HG02981 (cell line): ENCODE measurements at regions not wholly inside any gene's neighbourhood (a gene's known extent, or its start where the extent isn't known, plus 50 kb on each side); places are given as distances from the start of the nearest gene placed in this dataset.
"Not testable (repeated sequence)": the region's sequence is repeated elsewhere in the genome, so short reads cannot be mapped to it uniquely, and the experiment has no call there.

Experiments used
- ATAC-seq: cut with Tn5 transposase; IDR thresholded peaks from one replicate; pipeline ENCODE4 v1.9.1; 2021; ENCODE audit warnings: mild to moderate bottlenecking, moderate library complexity; ENCODE audit not compliant: unreplicated experiment

DNA sequence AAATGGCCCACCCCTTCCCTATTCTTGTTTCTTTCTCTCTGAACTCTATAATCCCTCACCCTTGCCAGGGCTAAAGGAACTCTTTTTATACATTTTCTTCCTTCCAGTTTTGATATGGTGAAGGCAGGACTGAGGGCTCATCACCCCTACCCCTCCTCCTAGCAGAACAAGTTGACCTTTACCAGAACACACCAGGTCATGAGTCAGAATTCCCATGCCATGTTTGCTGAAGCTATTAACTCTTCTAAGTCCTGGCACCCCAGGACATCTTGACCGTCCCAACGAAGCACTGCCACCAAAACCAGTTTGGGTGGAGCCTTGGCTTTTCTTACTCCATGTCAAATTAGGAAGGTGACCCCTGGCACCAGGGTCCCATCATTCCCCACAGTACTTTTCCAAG is 57.5 kb upstream of the DYNLT3 start:
- ATAC-seq, result no peak

GRCh38 chrX:37905436-37906147 is 58.2 kb upstream of the DYNLT3 start:
- ATAC-seq, result no peak

DNA sequence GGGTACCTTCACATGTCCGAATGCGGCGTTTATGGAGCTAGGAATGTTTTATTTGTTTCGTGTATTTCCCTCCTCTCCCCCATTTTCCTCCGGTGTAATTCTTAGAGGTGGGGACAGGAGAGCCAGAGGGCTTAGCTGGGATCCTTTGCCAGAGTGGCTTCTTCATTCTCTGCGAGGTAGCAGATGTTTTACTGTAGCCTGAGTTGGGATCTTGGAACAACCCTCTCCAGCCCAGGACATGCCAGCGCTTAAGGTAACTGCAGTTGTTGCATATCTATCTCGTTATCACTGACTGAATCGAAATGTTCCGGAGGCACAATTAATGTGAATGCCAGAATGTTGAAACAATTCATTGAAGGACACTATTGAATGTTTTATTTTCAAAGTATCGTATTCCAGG is 59.0 kb upstream of the DYNLT3 start:
- ATAC-seq, result no peak

DNA sequence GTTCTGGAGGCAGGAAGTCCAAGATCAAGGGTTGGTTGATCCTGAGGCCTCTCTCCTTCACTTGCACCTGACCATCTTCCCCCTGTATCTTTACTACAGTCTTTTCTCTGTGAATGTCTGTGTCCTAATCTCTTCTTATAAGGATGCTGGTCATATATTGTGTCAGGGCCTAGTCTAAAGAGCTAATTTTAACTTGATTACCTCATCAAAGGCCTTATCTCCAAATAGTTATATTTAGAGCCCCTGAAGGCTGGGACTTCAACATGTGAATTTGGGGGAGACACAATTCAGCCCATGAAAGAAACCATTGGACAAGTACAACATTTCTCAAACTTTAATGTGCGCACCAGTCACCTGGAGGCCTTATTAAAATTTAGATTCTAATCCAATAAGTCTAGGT is 62.8 kb upstream of the DYNLT3 start:
- ATAC-seq, result no peak

- ATAC-seq, result no peak
These were observed 64.9 kb upstream of the DYNLT3 start for GRCh38 chrX:37912304-37912703.

DNA sequence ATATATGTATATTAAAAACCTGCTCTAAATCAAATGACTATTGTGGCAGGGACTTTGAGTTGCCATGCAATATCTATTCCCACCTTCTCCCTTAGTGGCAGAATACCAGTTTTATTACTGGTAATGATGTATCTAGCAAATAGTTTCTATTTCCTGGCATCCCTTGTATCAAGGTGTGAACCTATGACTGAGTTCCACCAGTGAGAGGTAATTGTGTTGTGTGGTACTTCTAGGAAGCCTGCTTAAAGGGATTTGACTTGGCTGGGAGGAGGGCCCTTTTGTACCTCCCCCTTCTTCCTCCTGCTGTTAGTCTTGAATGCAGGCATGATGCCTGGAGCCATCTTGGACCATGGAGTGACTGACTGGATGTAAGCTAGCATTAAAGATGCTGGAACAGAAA is 65.4 kb upstream of the DYNLT3 start:
- no peak for ATAC-seq

GRCh38 chrX:37918168-37918567 is 70.8 kb upstream of the DYNLT3 start:
- ATAC-seq, result no peak

DNA sequence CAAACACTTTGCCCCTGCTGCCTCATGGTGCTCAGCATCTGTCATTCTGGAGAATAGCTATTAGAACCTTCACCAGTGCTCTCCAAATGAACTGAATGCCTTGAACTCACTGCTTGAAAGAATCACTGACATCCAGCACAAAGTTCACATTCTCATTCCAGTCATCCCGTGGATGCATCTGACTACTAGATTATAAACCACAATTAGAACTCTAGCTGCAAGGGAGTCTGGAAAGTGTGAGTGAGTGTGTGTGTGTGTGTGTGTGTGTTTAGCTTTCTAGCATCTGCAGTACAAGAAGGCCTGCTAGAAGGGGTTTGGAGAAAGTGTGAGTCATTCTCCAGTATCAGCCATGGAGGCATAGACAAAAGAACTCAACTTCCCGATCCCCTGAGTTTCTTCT is 71.3 kb upstream of the DYNLT3 start:
- no peak for ATAC-seq

GRCh38 chrX:37921758-37922157 is 74.4 kb upstream of the DYNLT3 start:
- no peak for ATAC-seq

DNA sequence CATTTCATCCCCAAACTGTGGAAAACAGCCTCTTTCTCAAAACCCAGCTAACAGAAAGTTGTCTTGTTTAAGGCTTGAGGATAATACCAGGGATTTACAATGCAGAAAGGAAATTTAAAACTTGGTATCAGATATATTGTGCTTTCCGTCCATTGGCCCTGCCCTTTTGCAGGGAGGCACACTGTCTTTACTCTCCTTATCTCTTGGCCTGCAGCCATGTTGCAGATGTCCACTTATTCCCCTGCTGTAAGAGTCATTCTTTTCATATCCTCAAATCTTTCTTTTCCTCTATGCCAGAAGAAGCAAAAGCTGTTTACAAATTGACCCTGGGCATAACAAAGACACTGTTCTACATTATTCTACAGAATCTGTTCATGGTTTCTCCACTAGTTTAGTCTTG is 75.6 kb upstream of the DYNLT3 start:
- ATAC-seq, result no peak

- not testable (repeated sequence) for ATAC-seq
These were observed 78.4 kb upstream of the DYNLT3 start for GRCh38 chrX:37925761-37926160.

DNA sequence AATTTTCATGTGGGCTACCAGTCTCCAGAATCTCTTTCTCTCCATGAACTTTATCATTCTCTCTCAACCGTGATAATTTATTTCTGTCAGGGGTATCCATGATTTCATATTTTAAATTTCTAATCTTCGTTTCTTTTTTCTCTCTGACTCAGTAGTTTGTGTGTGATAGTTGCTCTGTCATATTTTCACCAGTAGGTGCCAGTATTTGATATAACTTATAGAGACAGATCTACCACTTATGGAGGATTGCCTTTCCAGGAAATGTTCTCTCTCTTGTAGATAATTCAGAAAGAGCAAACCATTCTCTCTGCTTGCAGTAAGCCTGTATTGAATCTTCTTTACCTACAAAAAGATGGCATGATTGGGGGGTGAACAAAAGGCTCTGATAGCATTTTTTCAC is 79.3 kb upstream of the DYNLT3 start:
- peak; percentile 53 for ATAC-seq

- no peak for ATAC-seq
These were observed 64.2 kb upstream of the SYTL5 start for GRCh38 chrX:37942170-37942569.

- no peak for ATAC-seq
These were observed 62.6 kb upstream of the SYTL5 start for GRCh38 chrX:37943554-37944344.

DNA sequence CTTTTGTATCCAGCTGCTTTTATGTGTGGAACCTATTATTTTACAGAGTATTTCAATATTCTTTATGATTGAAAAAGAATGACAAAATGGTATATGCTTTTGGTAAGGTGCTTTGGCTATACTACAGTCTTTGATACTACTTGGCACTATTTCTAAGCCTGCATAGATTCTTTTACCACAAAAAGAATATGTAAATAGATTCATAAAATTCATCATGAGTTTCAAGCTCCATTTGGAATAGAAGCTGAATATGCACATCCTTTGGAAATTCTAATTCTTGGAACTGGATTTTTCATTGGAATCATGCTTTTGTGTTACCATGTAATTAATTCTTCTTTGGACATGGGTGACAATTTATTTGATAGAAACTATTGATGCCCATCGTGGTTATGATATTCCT is 60.2 kb upstream of the SYTL5 start:
- ATAC-seq, result no peak

- ATAC-seq, result no peak
These were observed 51.1 kb upstream of the SYTL5 start for GRCh38 chrX:37955273-37955672.

DNA sequence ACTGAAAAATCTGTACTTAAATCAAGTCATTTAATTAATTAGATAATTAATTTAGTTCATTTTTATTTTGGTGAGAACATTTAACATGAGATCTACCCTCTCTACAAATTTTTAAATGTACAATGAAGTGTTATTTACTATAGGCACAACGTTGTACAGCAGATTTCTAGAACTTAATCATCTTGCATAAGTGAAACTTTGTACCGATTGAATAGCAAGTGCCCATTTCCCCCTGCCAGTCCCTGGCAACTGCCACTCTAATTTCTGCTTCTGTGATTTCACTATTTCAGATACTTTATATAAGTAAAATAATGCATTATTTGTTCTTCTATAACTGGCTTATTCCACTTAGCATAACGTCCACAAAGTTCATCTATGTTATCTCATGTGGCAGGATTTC is 50.1 kb upstream of the SYTL5 start:
- no peak for ATAC-seq
